ENCODE measurements at regions not wholly inside any gene's neighbourhood (a gene's known extent, or its start where the extent isn't known, plus 50 kb on each side); places are given as distances from the start of the nearest gene placed in this dataset.

GRCh38 chr10:4338768-4339167 lies 487.2 kb upstream of the AKR1E2 start:
- no peak for DNase-seq (ENCODE audit: low spot score)
- TF ChIP-seq CTCF (IDR thresholded peaks at IDR 0.05; ENCODE audit: extremely low read depth, missing control alignments), result no peak

- TF ChIP-seq CTCF (IDR thresholded peaks at IDR 0.05; ENCODE audit: extremely low read depth, missing control alignments), result no peak
- DNase-seq (ENCODE audit: low spot score), result no peak
Observed at GRCh38 chr10:4337563-4337962, 488.4 kb upstream of the AKR1E2 start.

GRCh38 chr10:4334871-4335270 lies 491.1 kb upstream of the AKR1E2 start:
- DNase-seq (ENCODE audit: low spot score), result no peak
- TF ChIP-seq CTCF (IDR thresholded peaks at IDR 0.05; ENCODE audit: extremely low read depth, missing control alignments), result no peak

GRCh38 chr10:4334015-4334414 lies 492.0 kb upstream of the AKR1E2 start:
- DNase-seq (ENCODE audit: low spot score), result no peak
- TF ChIP-seq CTCF (IDR thresholded peaks at IDR 0.05; ENCODE audit: extremely low read depth, missing control alignments), result no peak

- no peak for DNase-seq (ENCODE audit: low spot score)
- TF ChIP-seq CTCF (IDR thresholded peaks at IDR 0.05; ENCODE audit: extremely low read depth, missing control alignments), result no peak
Observed at GRCh38 chr10:4333459-4333894, 492.5 kb upstream of the AKR1E2 start.

GRCh38 chr10:4332764-4333458 lies 493.1 kb upstream of the AKR1E2 start:
- no peak for TF ChIP-seq CTCF (IDR thresholded peaks at IDR 0.05; ENCODE audit: extremely low read depth, missing control alignments)

GRCh38 chr10:4331150-4331549 lies 494.9 kb upstream of the AKR1E2 start:
- no peak for TF ChIP-seq CTCF (IDR thresholded peaks at IDR 0.05; ENCODE audit: extremely low read depth, missing control alignments)
- DNase-seq (ENCODE audit: low spot score), result no peak

More at GRCh38 chr10:4332764-4333458, 493.1 kb upstream of the AKR1E2 start:
- DNase-seq (ENCODE audit: low spot score), result no peak

All from GM20000 (cell line).